ENCODE measurements at regions not wholly inside any gene's neighbourhood (a gene's known extent, or its start where the extent isn't known, plus 50 kb on each side); places are given as distances from the start of the nearest gene placed in this dataset.

GRCh38 chr2:11988691-11989353 lies 242.4 kb downstream of the LPIN1 start:
- H3K4me3 ChIP-seq (ENCODE audit: low read length) = no peak overlapping the region
- no peak for TF ChIP-seq CTCF (IDR thresholded peaks at IDR 0.05; ENCODE audit: insufficient read depth, low read depth, low read length, missing control alignments)
- no peak for DNase-seq (ENCODE audit: low read depth)

GRCh38 chr2:11989354-11989703 lies 242.9 kb downstream of the LPIN1 start:
- TF ChIP-seq CTCF (IDR thresholded peaks at IDR 0.05; ENCODE audit: insufficient read depth, low read depth, low read length, missing control alignments) = no peak
- DNase-seq (ENCODE audit: low read depth) = no peak
- H3K4me3 ChIP-seq (ENCODE audit: low read length) = no peak overlapping the region

- no peak for DNase-seq (ENCODE audit: low read depth)
- TF ChIP-seq CTCF (IDR thresholded peaks at IDR 0.05; ENCODE audit: insufficient read depth, low read depth, low read length, missing control alignments) = no peak
Observed at GRCh38 chr2:11990576-11990975, 244.1 kb downstream of the LPIN1 start.

GRCh38 chr2:11993749-11994148 lies 247.3 kb downstream of the LPIN1 start:
- peak; percentile 23 for DNase-seq (ENCODE audit: low read depth)
- no peak for TF ChIP-seq CTCF (IDR thresholded peaks at IDR 0.05; ENCODE audit: insufficient read depth, low read depth, low read length, missing control alignments)
- H3K4me3 ChIP-seq (ENCODE audit: low read length) = no peak overlapping the region

More at GRCh38 chr2:11990576-11990975, 244.1 kb downstream of the LPIN1 start:
- no peak overlapping the region for H3K4me3 ChIP-seq (ENCODE audit: low read length)

GRCh38 chr2:11995456-11995855 lies 249.0 kb downstream of the LPIN1 start:
- TF ChIP-seq CTCF (IDR thresholded peaks at IDR 0.05; ENCODE audit: insufficient read depth, low read depth, low read length, missing control alignments) = no peak
- no peak for DNase-seq (ENCODE audit: low read depth)

GRCh38 chr2:11996618-11997017 lies 250.2 kb downstream of the LPIN1 start:
- no peak overlapping the region for H3K4me3 ChIP-seq (ENCODE audit: low read length)
- no peak for TF ChIP-seq CTCF (IDR thresholded peaks at IDR 0.05; ENCODE audit: insufficient read depth, low read depth, low read length, missing control alignments)
- DNase-seq (ENCODE audit: low read depth) = no peak

More at GRCh38 chr2:11995456-11995855, 249.0 kb downstream of the LPIN1 start:
- no peak overlapping the region for H3K4me3 ChIP-seq (ENCODE audit: low read length)

- no peak for TF ChIP-seq CTCF (IDR thresholded peaks at IDR 0.05; ENCODE audit: insufficient read depth, low read depth, low read length, missing control alignments)
- no peak for DNase-seq (ENCODE audit: low read depth)
- no peak overlapping the region for H3K4me3 ChIP-seq (ENCODE audit: low read length)
Observed at GRCh38 chr2:11997142-11997541, 250.7 kb downstream of the LPIN1 start.
